K562 (cell line): ENCODE measurements at regions not wholly inside any gene's neighbourhood (a gene's known extent, or its start where the extent isn't known, plus 50 kb on each side); places are given as distances from the start of the nearest gene placed in this dataset.

Experiments
- ATAC-seq: fragments of 200-7000 bp; cut with Tn5 transposase; 3 replicates; pipeline ENCODE4 v1.9.1; 2020; ENCODE audit warnings: moderate library complexity
- BruUV-seq: library from RNA; stranded (reverse); fragments of 400-500 nt; replicated peaks from 2 replicates; lab custom pipeline; 2021; lab: Mats Ljungman, UMichigan
- CTCF ChIA-PET: fragments of 300-600 bp; formaldehyde crosslinking; extraction: SDS; loops from one replicate; lab custom pipeline; 2021; ENCODE audit warnings: low intra/inter-chr PET ratio; lab: Yijun Ruan, JAX
- POLR2A ChIA-PET: fragments of 300-600, 350-650 bp; sonication (Branson Sonifier 250); formaldehyde crosslinking; extraction: SDS; loops from one replicate; lab custom pipeline; 2021; ENCODE audit warnings: antibody characterized with exemption, inconsistent platforms; lab: Yijun Ruan, JAX
- DNase-seq, 4 experiments: peaks; one replicate each; pipeline versions ENCODE4 v3.0.0 to v3.0.0-alpha.2; 2011 to 2018; ENCODE audit warnings: low spot score in 3 of 4, mixed read lengths in 3 of 4; ENCODE audit errors: extremely low read depth in 1 of 4
- FAIRE-seq: peaks from 2 replicates; lab custom pipeline; 2011; peaks lifted over from hg19 to GRCh38; lab: Jason Lieb, UNC
- H2AFZ ChIP-seq: 2 replicates; pipeline ENCODE4 v1.6.0; 2011; ENCODE audit warnings: low read depth, low read length, control low read depth, inconsistent platforms
- H3K27ac ChIP-seq: fragments of 200-600 bp; 3 replicates; pipeline ENCODE4 v1.8.0; 2011; ENCODE audit warnings: low read depth, mild to moderate bottlenecking, control low read depth, inconsistent platforms, low read length, moderate library complexity, mixed read lengths; ENCODE audit errors: extremely low read depth
- H3K27me3 ChIP-seq, 2 experiments: fragments of 300-600 bp in 1 of 2; 2 replicates in 1 of 2; 3 replicates in 1 of 2; pipeline versions ENCODE4 v1.6.0 to v1.8.0; 2011; ENCODE audit warnings: inconsistent platforms in 2 of 2, low read length in 2 of 2, mild to moderate bottlenecking in 1 of 2, mixed read lengths in 1 of 2, moderate library complexity in 1 of 2; ENCODE audit not compliant: control insufficient read depth in 2 of 2, insufficient read depth in 2 of 2
- H3K36me3 ChIP-seq: fragments of 300-600 bp; 3 replicates; pipeline ENCODE4 v1.8.0; 2011; ENCODE audit warnings: mild to moderate bottlenecking, low read length, inconsistent platforms; ENCODE audit not compliant: control insufficient read depth, insufficient read depth
- H3K4me1 ChIP-seq, 2 experiments: fragments of 200-600 bp in 1 of 2; replicated peaks in 1 of 2; 2 replicates in 1 of 2; 3 replicates in 1 of 2; pipeline versions ENCODE4 v1.5.1 to v1.8.0; 2011; ENCODE audit warnings: inconsistent platforms in 2 of 2, low read length in 2 of 2, mild to moderate bottlenecking in 1 of 2, mixed read lengths in 1 of 2, moderate library complexity in 1 of 2; ENCODE audit not compliant: control insufficient read depth in 2 of 2, insufficient read depth in 2 of 2
- H3K4me2 ChIP-seq: 2 replicates; pipeline ENCODE4 v1.6.1; 2011; ENCODE audit warnings: low read length, control low read depth, inconsistent platforms, mixed read lengths; ENCODE audit not compliant: insufficient read depth
- H3K4me3 ChIP-seq: fragments of 200-600 bp; sonication (generic), shearing (Covaris generic); 2 replicates; pipeline ENCODE4 v1.5.1; 2016; ENCODE audit warnings: control low read depth, inconsistent platforms
- H3K79me2 ChIP-seq: fragments of 200-600 bp; 3 replicates; pipeline ENCODE4 v1.8.0; 2011; ENCODE audit warnings: low read length, inconsistent platforms; ENCODE audit not compliant: control insufficient read depth, insufficient read depth
- H3K9ac ChIP-seq, 2 experiments: 2 replicates each; pipeline versions ENCODE4 v1.6.0 to v1.6.1; 2011; ENCODE audit warnings: low read depth in 2 of 2, low read length in 2 of 2, control low read depth in 1 of 2, inconsistent platforms in 1 of 2, mild to moderate bottlenecking in 1 of 2, mixed read lengths in 1 of 2; ENCODE audit not compliant: insufficient read depth in 1 of 2
- H3K9me1 ChIP-seq: one replicate; pipeline ENCODE4 v1.6.0; 2011; ENCODE audit warnings: inconsistent platforms, mild to moderate bottlenecking, low read length, moderate library complexity; ENCODE audit not compliant: control insufficient read depth, insufficient read depth
- H3K9me3 ChIP-seq: replicated peaks from 2 replicates; pipeline ENCODE4 v1.5.1; 2011; ENCODE audit warnings: low read depth, low read length, inconsistent platforms; ENCODE audit not compliant: control insufficient read depth, insufficient read depth
- H4K20me1 ChIP-seq: replicated peaks from 2 replicates; pipeline ENCODE4 v1.6.1; 2011; ENCODE audit warnings: low read length, inconsistent platforms, mixed read lengths; ENCODE audit not compliant: control insufficient read depth, insufficient read depth
- BRD9 ChIP-seq: fragments of 450-650 bp; IDR thresholded peaks from 2 replicates; pipeline ENCODE4 v1.6.1; 2018; ENCODE audit warnings: low read depth; ENCODE audit not compliant: partially characterized antibody
- DNMT1 ChIP-seq: fragments of 450-650 bp; IDR thresholded peaks from 2 replicates; pipeline ENCODE4 v1.6.1; 2016; ENCODE audit warnings: antibody characterized with exemption, mild to moderate bottlenecking
- GABPB2 ChIP-seq: fragments of 250-450 bp; sonication (Bioruptor Pico); conservative IDR thresholded peaks from 2 replicates; pipeline ENCODE4 v1.5.1; 2021; ENCODE audit warnings: mild to moderate bottlenecking
- HSF4 ChIP-seq: fragments of 250-450 bp; sonication (Bioruptor Pico); IDR thresholded peaks from 2 replicates; pipeline ENCODE4 v2.1.2; 2022; ENCODE audit warnings: mild to moderate bottlenecking, moderate library complexity, borderline replicate concordance
- KDM1A ChIP-seq, 2 experiments: fragments of 450-650 bp; IDR thresholded peaks; 2 replicates each; pipeline ENCODE4 v1.6.1; 2016; ENCODE audit warnings: mild to moderate bottlenecking in 2 of 2
- PRMT5 ChIP-seq: sonication (generic); formaldehyde crosslinking; IDR thresholded peaks from 2 replicates; pipeline ENCODE4 v1.5.0; 2020; ENCODE audit warnings: missing genetic modification reagents
- SIN3B ChIP-seq: fragments of 450-650 bp; IDR thresholded peaks from 2 replicates; pipeline ENCODE4 v1.6.1; 2017; ENCODE audit warnings: low read depth, mild to moderate bottlenecking, moderate library complexity
- WGBS: fragments of 100-300 bp; shearing (Covaris generic); methylation state at CpG from one replicate; pipeline ENCODE4 v1.1.6; 2016; ENCODE audit warnings: low coverage, mixed read lengths; ENCODE audit not compliant: insufficient coverage; ENCODE audit errors: missing lambda C conversion rate; 5-methylcytosine and 5-hydroxymethylcytosine counted together
- in situ Hi-C: fragments of 300-500 bp; cut with MboI; formaldehyde crosslinking; loops from 4 replicates; pipeline ENCODE4 v1.15.0; 2018; ENCODE audit warnings: inconsistent platforms, mixed read lengths
- intact Hi-C: fragments of 100-400 bp; cut with micrococcal nuclease; formaldehyde crosslinking; loops from 2 replicates; pipeline ENCODE4 v1.14.2; 2022
- TF ChIP-seq, protein P1 (sequence below): sonication (generic); formaldehyde crosslinking; IDR thresholded peaks from 2 replicates; pipeline ENCODE4 v1.5.0; 2020; ENCODE audit warnings: missing genetic modification reagents
- TF ChIP-seq, protein P2 (sequence below): fragments of 450-650 bp; formaldehyde crosslinking; IDR thresholded peaks from 2 replicates; pipeline ENCODE4 v1.4.0; 2022; ENCODE audit warnings: missing genetic modification characterization

- no peaks in the 10 kb centered on the region for H3K9me3 ChIP-seq
- DNase-seq, result no peak
These were observed 827.5 kb upstream of the PCDH20 start for GRCh38 chr13:62243106-62243505.

GRCh38 chr13:62234780-62235440 lies 819.3 kb upstream of the PCDH20 start:
- DNase-seq, result no peak
- Histone ChIP-seq H2AFZ (no peak overlapping the region), H3K4me2 (no peak overlapping the region), H3K9me3 (no peaks in the 10 kb centered on the region), H3K79me2 (no peaks in the 10 kb centered on the region), H3K36me3 (no peaks in the 10 kb centered on the region), H3K27ac (no peak overlapping the region), H3K4me1 (no peaks in the 10 kb centered on the region), H3K9me1 (no peaks in the 10 kb centered on the region), H4K20me1 (no peaks in the 10 kb centered on the region), H3K9ac (no peak overlapping the region), H3K4me3 (no peak overlapping the region), H3K27me3 (no peaks in the 10 kb centered on the region)
- WGBS, result 0% methylated on average over 2 of the region's 2 CpGs
- FAIRE-seq, result no peak
- no peak for ATAC-seq
- POLR2A ChIA-PET, result no interaction called here
- no peak for TF ChIP-seq SIN3B
- TF ChIP-seq, protein P1, sequence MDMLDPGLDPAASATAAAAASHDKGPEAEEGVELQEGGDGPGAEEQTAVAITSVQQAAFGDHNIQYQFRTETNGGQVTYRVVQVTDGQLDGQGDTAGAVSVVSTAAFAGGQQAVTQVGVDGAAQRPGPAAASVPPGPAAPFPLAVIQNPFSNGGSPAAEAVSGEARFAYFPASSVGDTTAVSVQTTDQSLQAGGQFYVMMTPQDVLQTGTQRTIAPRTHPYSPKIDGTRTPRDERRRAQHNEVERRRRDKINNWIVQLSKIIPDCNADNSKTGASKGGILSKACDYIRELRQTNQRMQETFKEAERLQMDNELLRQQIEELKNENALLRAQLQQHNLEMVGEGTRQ, result no peak
- TF ChIP-seq, protein P2, sequence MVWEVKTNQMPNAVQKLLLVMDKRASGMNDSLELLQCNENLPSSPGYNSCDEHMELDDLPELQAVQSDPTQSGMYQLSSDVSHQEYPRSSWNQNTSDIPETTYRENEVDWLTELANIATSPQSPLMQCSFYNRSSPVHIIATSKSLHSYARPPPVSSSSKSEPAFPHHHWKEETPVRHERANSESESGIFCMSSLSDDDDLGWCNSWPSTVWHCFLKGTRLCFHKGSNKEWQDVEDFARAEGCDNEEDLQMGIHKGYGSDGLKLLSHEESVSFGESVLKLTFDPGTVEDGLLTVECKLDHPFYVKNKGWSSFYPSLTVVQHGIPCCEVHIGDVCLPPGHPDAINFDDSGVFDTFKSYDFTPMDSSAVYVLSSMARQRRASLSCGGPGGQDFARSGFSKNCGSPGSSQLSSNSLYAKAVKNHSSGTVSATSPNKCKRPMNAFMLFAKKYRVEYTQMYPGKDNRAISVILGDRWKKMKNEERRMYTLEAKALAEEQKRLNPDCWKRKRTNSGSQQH (CRISPR knock-in tag), result no peak
- no peak for TF ChIP-seq BRD9
- TF ChIP-seq GABPB2 (CRISPR knock-in tag), result no peak
- TF ChIP-seq HSF4 (CRISPR knock-in tag), result no peak
- no peak for TF ChIP-seq DNMT1
- CTCF ChIA-PET, result no interaction called here
- in situ Hi-C loops (no loop called here), intact Hi-C loops (no loop called here)
- BruUV-seq, result no TSS peak

More at GRCh38 chr13:62243106-62243505, 827.5 kb upstream of the PCDH20 start:
- H3K79me2 ChIP-seq, result no peaks in the 10 kb centered on the region
- H3K9me1 ChIP-seq, result no peaks in the 10 kb centered on the region
- no peaks in the 10 kb centered on the region for H3K27me3 ChIP-seq
- no peaks in the 10 kb centered on the region for H4K20me1 ChIP-seq
- no peaks in the 10 kb centered on the region for H3K36me3 ChIP-seq
- H3K4me3 ChIP-seq, result no peak overlapping the region
- no peak overlapping the region for H2AFZ ChIP-seq
- no peak overlapping the region for H3K27ac ChIP-seq
- POLR2A ChIA-PET, result no interaction called here
- no peak for FAIRE-seq
- BruUV-seq, result no TSS peak
- no peak for ATAC-seq
- CTCF ChIA-PET, result no interaction called here
- H3K4me2 ChIP-seq, result no peak overlapping the region
- in situ Hi-C loops (no loop called here), intact Hi-C loops (no loop called here)
- no peaks in the 10 kb centered on the region for H3K4me1 ChIP-seq
- WGBS, result 0% methylated on average over 2 of the region's 2 CpGs
- TF ChIP-seq PRMT5, result no peak
- TF ChIP-seq KDM1A (IDR thresholded peaks at IDR 0.05), result no peak
- no peak overlapping the region for H3K9ac ChIP-seq
